ENCODE measurements at regions not wholly inside any gene's neighbourhood (a gene's known extent, or its start where the extent isn't known, plus 50 kb on each side); places are given as distances from the start of the nearest gene placed in this dataset.
"Not testable (repeated sequence)": the region's sequence is repeated elsewhere in the genome, so short reads cannot be mapped to it uniquely, and the experiment has no call there.

- Histone ChIP-seq H3K27ac (ENCODE audit: low read depth, low read length) (no peak overlapping the region), H3K4me1 (ENCODE audit: control insufficient read depth, insufficient read depth, low read length) (no peaks in the 10 kb centered on the region), H3K9me3 (ENCODE audit: control insufficient read depth, insufficient read depth, low read depth, low read length) (no peaks in the 10 kb centered on the region), H3K36me3 (ENCODE audit: control insufficient read depth, insufficient read depth, low read length) (no peaks in the 10 kb centered on the region), H3K27me3 (ENCODE audit: control insufficient read depth, insufficient read depth, low read length) (no peaks in the 10 kb centered on the region), H3K4me3 (ENCODE audit: low read depth, low read length) (no peak overlapping the region), H3K9ac (ENCODE audit: low read length) (no peak overlapping the region)
Measured at GRCh38 chr13:63481334-63481733, 2065.7 kb upstream of the PCDH20 start.

- no peak overlapping the region for H3K27ac ChIP-seq (ENCODE audit: low read depth, low read length)
- H3K4me3 ChIP-seq (ENCODE audit: low read depth, low read length) = no peak overlapping the region
Measured at GRCh38 chr13:63472711-63473110, 2057.1 kb upstream of the PCDH20 start.

GRCh38 chr13:63463782-63464610 is 2048.3 kb upstream of the PCDH20 start:
- Histone ChIP-seq H3K36me3 (ENCODE audit: control insufficient read depth, insufficient read depth, low read length) (no peaks in the 10 kb centered on the region), H3K9me3 (ENCODE audit: control insufficient read depth, insufficient read depth, low read depth, low read length) (peaks cover 3% of the 10 kb centered on the region; the same call in 1 of the 2 replicates), H3K9ac (ENCODE audit: low read length) (no peak overlapping the region), H3K4me1 (ENCODE audit: control insufficient read depth, insufficient read depth, low read length) (no peaks in the 10 kb centered on the region), H3K27me3 (ENCODE audit: control insufficient read depth, insufficient read depth, low read length) (no peaks in the 10 kb centered on the region), H3K4me3 (ENCODE audit: low read depth, low read length) (no peak overlapping the region), H3K27ac (ENCODE audit: low read depth, low read length) (no peak overlapping the region)

More at GRCh38 chr13:63472711-63473110, 2057.1 kb upstream of the PCDH20 start:
- Histone ChIP-seq H3K4me1 (ENCODE audit: control insufficient read depth, insufficient read depth, low read length) (no peaks in the 10 kb centered on the region), H3K9me3 (ENCODE audit: control insufficient read depth, insufficient read depth, low read depth, low read length) (no peaks in the 10 kb centered on the region), H3K27me3 (ENCODE audit: control insufficient read depth, insufficient read depth, low read length) (no peaks in the 10 kb centered on the region), H3K9ac (ENCODE audit: low read length) (no peak overlapping the region), H3K36me3 (ENCODE audit: control insufficient read depth, insufficient read depth, low read length) (no peaks in the 10 kb centered on the region)

GRCh38 chr13:63460462-63461090 is 2044.9 kb upstream of the PCDH20 start:
- no peak overlapping the region for H3K4me3 ChIP-seq (ENCODE audit: low read depth, low read length)
- no peak overlapping the region for H3K9ac ChIP-seq (ENCODE audit: low read length)
- H3K4me1 ChIP-seq (ENCODE audit: control insufficient read depth, insufficient read depth, low read length) = no peaks in the 10 kb centered on the region
- no peaks in the 10 kb centered on the region for H3K36me3 ChIP-seq (ENCODE audit: control insufficient read depth, insufficient read depth, low read length)
- H3K27ac ChIP-seq (ENCODE audit: low read depth, low read length) = no peak overlapping the region
- no peaks in the 10 kb centered on the region for H3K9me3 ChIP-seq (ENCODE audit: control insufficient read depth, insufficient read depth, low read depth, low read length)
- no peaks in the 10 kb centered on the region for H3K27me3 ChIP-seq (ENCODE audit: control insufficient read depth, insufficient read depth, low read length)

- Histone ChIP-seq H3K27me3 (ENCODE audit: control insufficient read depth, insufficient read depth, low read length) (no peaks in the 10 kb centered on the region), H3K36me3 (ENCODE audit: control insufficient read depth, insufficient read depth, low read length) (no peaks in the 10 kb centered on the region), H3K9ac (ENCODE audit: low read length) (no peak overlapping the region), H3K27ac (ENCODE audit: low read depth, low read length) (no peak overlapping the region), H3K9me3 (ENCODE audit: control insufficient read depth, insufficient read depth, low read depth, low read length) (no peaks in the 10 kb centered on the region), H3K4me3 (ENCODE audit: low read depth, low read length) (no peak overlapping the region), H3K4me1 (ENCODE audit: control insufficient read depth, insufficient read depth, low read length) (no peaks in the 10 kb centered on the region)
Measured at GRCh38 chr13:63457186-63457585, 2041.5 kb upstream of the PCDH20 start.

- Histone ChIP-seq H3K4me1 (ENCODE audit: control insufficient read depth, insufficient read depth, low read length) (no peaks in the 10 kb centered on the region), H3K36me3 (ENCODE audit: control insufficient read depth, insufficient read depth, low read length) (no peaks in the 10 kb centered on the region), H3K27me3 (ENCODE audit: control insufficient read depth, insufficient read depth, low read length) (no peaks in the 10 kb centered on the region), H3K9me3 (ENCODE audit: control insufficient read depth, insufficient read depth, low read depth, low read length) (no peaks in the 10 kb centered on the region), H3K27ac (ENCODE audit: low read depth, low read length) (no peak overlapping the region), H3K4me3 (ENCODE audit: low read depth, low read length) (no peak overlapping the region), H3K9ac (ENCODE audit: low read length) (no peak overlapping the region)
Measured at GRCh38 chr13:63455938-63456337, 2040.3 kb upstream of the PCDH20 start.

- Histone ChIP-seq H3K27ac (ENCODE audit: low read depth, low read length) (no peak overlapping the region), H3K36me3 (ENCODE audit: control insufficient read depth, insufficient read depth, low read length) (no peaks in the 10 kb centered on the region), H3K4me3 (ENCODE audit: low read depth, low read length) (no peak overlapping the region), H3K9ac (ENCODE audit: low read length) (no peak overlapping the region), H3K9me3 (ENCODE audit: control insufficient read depth, insufficient read depth, low read depth, low read length) (no peaks in the 10 kb centered on the region), H3K27me3 (ENCODE audit: control insufficient read depth, insufficient read depth, low read length) (no peaks in the 10 kb centered on the region), H3K4me1 (ENCODE audit: control insufficient read depth, insufficient read depth, low read length) (no peaks in the 10 kb centered on the region)
Measured at GRCh38 chr13:63449550-63449949, 2033.9 kb upstream of the PCDH20 start.

- no peaks in the 10 kb centered on the region for H3K4me1 ChIP-seq (ENCODE audit: control insufficient read depth, insufficient read depth, low read length)
- no peak overlapping the region for H3K9ac ChIP-seq (ENCODE audit: low read length)
- no peaks in the 10 kb centered on the region for H3K36me3 ChIP-seq (ENCODE audit: control insufficient read depth, insufficient read depth, low read length)
- no peak overlapping the region for H3K27ac ChIP-seq (ENCODE audit: low read depth, low read length)
- H3K4me3 ChIP-seq (ENCODE audit: low read depth, low read length) = no peak overlapping the region
- H3K27me3 ChIP-seq (ENCODE audit: control insufficient read depth, insufficient read depth, low read length) = no peaks in the 10 kb centered on the region
- H3K9me3 ChIP-seq (ENCODE audit: control insufficient read depth, insufficient read depth, low read depth, low read length) = no peaks in the 10 kb centered on the region
Measured at GRCh38 chr13:63448692-63449091, 2033.0 kb upstream of the PCDH20 start.

- no peak overlapping the region for H3K9ac ChIP-seq (ENCODE audit: low read length)
- no peaks in the 10 kb centered on the region for H3K36me3 ChIP-seq (ENCODE audit: control insufficient read depth, insufficient read depth, low read length)
- H3K9me3 ChIP-seq (ENCODE audit: control insufficient read depth, insufficient read depth, low read depth, low read length) = no peaks in the 10 kb centered on the region
- H3K27me3 ChIP-seq (ENCODE audit: control insufficient read depth, insufficient read depth, low read length) = no peaks in the 10 kb centered on the region
- no peak overlapping the region for H3K4me3 ChIP-seq (ENCODE audit: low read depth, low read length)
- no peaks in the 10 kb centered on the region for H3K4me1 ChIP-seq (ENCODE audit: control insufficient read depth, insufficient read depth, low read length)
- no peak overlapping the region for H3K27ac ChIP-seq (ENCODE audit: low read depth, low read length)
Measured at GRCh38 chr13:63446329-63446728, 2030.7 kb upstream of the PCDH20 start.

- not testable (repeated sequence) for H3K36me3 ChIP-seq (ENCODE audit: control insufficient read depth, insufficient read depth, low read length); H3K27ac ChIP-seq (ENCODE audit: low read depth, low read length); H3K9me3 ChIP-seq (ENCODE audit: control insufficient read depth, insufficient read depth, low read depth, low read length); H3K4me1 ChIP-seq (ENCODE audit: control insufficient read depth, insufficient read depth, low read length); H3K9ac ChIP-seq (ENCODE audit: low read length); H3K4me3 ChIP-seq (ENCODE audit: low read depth, low read length); H3K27me3 ChIP-seq (ENCODE audit: control insufficient read depth, insufficient read depth, low read length)
Measured at GRCh38 chr13:63444225-63444624, 2028.6 kb upstream of the PCDH20 start.

- Histone ChIP-seq H3K4me1 (ENCODE audit: control insufficient read depth, insufficient read depth, low read length) (no peaks in the 10 kb centered on the region), H3K9ac (ENCODE audit: low read length) (no peak overlapping the region), H3K27ac (ENCODE audit: low read depth, low read length) (no peak overlapping the region)
Measured at GRCh38 chr13:63438951-63439350, 2023.3 kb upstream of the PCDH20 start.

More at GRCh38 chr13:63438951-63439350, 2023.3 kb upstream of the PCDH20 start:
- no peak overlapping the region for H3K4me3 ChIP-seq (ENCODE audit: low read depth, low read length)
- no peaks in the 10 kb centered on the region for H3K27me3 ChIP-seq (ENCODE audit: control insufficient read depth, insufficient read depth, low read length)
- H3K36me3 ChIP-seq (ENCODE audit: control insufficient read depth, insufficient read depth, low read length) = no peaks in the 10 kb centered on the region
- H3K9me3 ChIP-seq (ENCODE audit: control insufficient read depth, insufficient read depth, low read depth, low read length) = no peaks in the 10 kb centered on the region
